CD4-positive, alpha-beta T cell treated with Interleukin-10 for 1 hour (primary cell): ENCODE measurements at regions not wholly inside any gene's neighbourhood (a gene's known extent, or its start where the extent isn't known, plus 50 kb on each side); places are given as distances from the start of the nearest gene placed in this dataset.

Experiments used
- DNase-seq: peaks from one replicate; pipeline ENCODE4 v3.0.0-alpha.2; 2020

DNA sequence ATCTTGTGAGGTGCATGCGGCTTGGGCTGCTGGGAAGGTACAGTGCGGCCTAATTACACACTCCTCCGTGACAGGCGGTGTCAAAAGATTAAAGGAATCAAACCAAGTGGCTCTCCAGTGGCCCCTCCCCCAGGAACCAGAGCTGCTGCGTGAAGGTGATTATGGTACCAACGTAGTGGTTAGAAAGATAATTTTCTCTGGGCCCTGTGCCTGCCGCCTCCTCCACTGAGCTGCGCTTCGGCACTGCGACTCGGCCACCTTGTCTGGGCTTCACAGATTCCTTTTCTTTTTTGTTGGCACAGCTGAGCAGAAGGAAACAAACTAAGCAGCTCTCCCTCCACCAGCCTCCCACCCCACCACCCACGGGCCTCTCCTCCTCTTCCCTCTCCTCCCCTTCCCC, 113.2 kb upstream of the SDK2 start:
- DNase-seq = no peak

DNA sequence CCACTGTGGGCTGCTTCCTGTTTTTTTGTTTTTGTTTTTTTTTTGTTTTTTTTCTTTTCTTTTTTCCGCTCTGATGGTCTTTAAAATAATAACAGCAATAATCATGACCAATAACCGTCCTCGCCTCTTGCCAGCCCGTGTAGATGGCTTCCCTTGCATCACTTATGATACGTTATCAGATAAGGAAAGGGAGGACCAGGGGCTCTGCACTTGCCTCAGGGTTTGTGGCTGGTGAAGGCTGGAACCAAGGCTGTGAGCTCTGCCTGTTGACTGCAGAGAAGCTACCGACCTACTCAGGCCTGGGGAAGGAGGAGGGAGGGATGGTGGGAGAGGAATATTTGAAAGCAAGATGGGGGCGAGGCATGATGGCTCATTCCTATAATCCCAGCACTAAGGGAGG, 114.0 kb upstream of the SDK2 start:
- no peak for DNase-seq

DNA sequence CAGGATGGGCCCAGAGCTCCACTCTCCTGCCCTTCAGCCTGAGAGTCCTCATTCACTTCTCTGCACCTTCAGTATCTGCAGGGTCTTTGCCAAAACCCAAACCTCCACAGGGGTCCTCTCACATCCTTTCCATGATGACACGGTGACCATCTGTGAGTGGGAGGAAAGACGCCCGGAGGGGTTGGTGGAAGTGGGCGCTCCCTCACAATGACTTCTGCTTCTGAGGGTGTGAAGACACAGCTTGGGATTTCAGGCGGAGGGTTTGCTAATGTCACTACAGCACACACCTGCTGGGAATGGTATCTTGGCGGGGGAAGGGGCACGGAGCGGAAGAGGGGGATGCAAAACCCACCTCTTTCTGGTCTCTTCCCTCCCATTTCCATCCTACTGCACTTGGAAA, 115.1 kb upstream of the SDK2 start:
- no peak for DNase-seq

DNA sequence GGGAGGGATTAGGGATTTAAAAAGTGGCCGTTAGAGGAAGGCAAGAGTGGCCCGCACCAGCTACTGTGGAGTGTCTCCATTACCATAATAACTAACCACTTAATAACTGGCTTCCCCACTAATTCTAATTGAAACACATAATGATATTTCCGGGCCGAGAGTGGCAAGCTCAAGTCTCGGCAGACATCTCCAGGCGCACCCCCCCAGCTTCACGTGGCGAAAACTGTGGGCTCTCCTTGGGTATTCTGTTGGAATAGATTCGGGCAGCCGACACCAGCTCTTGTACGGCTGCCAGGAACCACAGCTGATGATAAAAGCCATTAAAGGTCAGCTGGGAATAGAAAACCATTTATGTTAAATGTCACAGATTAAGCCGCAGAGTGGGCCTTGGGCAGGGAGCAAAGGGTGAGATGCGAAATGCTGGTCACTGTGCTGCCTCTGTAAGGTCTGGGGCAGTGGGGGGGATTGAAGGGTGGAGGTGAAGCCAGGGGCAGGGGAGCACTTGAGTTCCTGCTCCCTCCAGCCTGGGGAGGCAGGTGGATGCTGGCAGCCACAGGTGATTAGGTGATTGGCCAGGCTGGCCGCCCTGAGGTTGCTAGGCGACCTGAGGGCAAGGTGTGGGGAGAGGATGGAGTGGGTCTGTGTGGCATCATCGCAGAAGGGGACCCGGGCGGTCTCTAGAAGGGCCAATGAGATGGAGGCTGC, 115.6 kb upstream of the SDK2 start:
- no peak for DNase-seq

DNA sequence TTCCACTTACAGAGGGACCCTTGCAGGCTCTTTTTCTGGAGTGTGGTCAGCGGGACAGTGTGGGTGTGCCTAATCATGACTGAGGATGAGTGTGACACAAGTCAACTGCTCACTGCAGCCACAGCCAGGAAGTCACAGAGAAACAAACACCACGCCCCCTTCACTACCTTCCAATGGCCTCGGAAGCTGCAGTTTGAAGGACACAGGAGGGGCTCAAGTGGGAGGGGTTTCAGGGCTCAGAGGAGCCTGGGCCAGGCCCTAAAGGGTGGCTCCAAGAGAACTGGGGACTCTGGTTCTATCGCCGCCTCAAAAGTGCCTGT, 116.2 kb upstream of the SDK2 start:
- DNase-seq = no peak

DNA sequence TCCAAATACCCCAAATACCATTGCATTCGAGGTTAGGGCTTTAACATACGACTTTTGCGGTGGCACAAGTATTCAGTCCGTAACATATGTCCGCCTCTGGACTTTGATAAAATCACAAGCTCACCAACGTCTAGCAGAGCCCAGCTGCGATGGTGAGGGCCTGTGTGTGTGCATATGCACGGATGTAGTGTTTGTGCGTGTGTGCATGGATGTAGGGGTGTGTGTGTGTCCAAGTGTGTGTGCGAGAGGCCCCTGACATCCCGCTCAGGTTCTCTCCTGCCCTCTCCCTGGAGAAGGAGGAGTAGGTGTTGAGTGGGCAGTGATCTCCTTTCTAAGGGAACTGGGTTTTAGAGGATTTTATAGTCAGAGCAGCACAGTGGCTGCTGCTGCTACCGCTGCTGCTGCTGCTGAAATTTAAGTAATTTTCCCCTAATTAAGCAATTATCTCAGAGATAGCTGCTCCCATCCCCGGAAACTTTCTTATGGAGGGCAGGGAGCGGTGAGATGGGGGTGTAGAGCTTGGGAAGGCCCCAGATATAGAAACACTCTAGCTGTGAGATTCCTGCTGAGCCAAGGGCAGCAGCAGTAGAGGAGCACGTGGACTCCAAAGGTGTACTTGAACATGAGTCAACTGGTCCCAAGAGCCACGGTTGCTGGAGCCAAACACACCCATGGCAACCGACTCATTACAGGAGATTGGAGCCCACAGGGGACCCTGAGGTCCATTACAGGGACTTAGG, 121.7 kb upstream of the SDK2 start:
- no peak for DNase-seq

DNA sequence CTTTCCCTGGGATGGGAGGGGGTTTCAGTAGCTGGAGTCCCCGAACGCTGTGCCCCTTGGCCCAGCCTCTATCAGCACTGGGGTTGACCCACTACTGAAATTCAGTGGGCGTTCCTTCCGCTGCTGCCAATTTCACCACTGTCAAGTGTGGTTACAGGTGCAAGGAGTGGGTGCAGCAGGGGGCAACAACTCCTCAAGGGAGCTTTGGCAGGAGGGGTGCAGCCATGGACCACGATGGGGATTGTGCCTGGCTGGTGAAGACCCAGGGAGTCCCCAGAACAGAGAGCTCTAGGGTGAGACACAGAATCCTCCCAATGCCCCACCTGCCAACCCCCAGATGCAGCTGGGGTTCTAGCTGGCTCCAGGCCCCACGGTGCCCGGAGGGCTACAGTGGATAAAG, 123.5 kb upstream of the SDK2 start:
- no peak for DNase-seq

DNA sequence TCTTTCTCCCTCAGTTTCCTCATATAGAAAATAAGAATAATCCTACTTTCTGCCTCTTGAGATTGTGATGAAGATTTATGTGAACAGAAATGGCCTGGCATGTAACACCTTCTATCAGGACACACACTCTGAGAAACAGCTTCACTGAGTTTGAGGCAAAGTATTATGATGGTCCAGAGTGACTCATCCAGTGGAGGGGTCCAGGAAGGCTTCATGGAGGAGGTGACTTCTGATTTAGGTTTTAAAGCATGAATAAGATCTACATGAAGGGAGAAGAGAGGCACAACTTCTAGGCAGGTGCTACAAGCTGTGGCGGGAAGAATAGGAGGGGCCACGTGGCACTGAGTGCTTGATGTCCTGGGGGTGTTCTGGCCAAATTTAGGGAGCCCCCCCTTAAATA, 124.4 kb upstream of the SDK2 start:
- DNase-seq = no peak

DNA sequence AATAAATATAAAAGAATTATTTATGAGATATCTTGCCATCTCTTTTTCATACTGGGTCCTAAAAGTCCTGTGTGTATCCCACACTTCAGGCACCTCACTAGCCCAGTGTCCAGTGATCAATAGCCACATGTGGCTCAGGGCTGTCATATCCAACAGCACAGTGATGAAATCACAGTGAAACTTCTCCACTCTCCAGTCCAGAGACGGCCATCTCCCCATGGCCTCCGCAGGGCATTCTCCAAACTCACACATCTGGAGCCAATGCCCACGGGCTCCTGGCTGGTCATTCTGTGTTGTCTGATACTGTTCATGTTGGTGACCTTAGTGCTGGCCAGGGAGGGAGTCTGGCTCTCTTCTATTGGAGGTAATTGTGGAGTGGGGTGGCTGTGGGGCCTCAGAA, 125.2 kb upstream of the SDK2 start:
- DNase-seq = no peak

DNA sequence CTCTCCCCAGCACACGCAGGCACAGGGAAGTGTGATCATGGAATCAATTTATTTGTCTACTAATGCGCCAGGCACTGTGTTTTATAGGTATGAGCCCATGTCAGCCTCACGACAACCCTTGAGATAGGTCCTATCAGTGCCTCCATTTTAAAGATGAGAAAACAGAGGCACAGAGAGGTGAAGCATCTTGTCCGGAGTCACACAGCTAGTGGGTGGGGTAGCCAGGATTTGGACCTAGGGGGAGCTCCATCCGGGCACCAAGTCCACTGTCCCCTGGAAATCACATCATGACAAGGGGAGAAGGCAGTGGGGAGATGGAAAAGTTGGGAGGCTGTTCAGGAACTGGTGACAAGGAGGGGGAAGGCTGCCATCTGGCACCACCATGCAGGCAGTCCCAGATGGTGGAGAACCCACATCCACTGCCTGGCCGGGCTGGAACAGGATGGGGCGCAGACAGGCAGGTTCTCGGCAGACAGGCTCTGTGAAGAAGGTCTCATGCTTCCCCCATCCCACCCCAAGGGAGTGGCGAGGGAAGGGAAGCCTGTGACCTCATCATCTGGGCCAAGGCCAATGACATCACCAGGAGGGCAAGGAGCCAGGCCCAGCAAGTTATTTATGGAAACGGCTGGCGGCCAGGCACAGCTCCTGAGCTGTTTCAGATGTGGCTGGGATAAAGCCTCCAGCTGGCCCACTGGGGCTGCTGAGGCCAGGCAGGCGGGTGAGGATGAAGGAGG, 126.0 kb upstream of the SDK2 start:
- no peak for DNase-seq

DNA sequence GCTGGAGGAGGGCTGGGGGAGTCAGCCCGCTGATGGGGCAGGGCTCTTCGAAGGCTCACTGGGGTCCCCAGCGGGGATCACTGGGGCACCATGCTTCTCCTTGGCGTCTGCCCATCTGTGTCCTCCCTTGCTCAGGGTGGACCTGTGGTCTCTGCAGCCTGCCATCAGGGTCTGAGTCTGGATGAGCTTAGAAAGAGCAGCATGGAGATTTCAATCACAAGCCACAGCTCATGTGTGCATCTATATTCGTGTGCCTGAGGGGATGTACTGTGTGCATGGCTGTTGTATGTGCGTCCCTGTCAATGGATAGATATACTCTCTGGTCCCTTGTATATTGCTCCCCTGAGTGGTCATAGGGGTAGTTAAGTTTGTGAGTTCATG, 126.6 kb upstream of the SDK2 start:
- DNase-seq = no peak

DNA sequence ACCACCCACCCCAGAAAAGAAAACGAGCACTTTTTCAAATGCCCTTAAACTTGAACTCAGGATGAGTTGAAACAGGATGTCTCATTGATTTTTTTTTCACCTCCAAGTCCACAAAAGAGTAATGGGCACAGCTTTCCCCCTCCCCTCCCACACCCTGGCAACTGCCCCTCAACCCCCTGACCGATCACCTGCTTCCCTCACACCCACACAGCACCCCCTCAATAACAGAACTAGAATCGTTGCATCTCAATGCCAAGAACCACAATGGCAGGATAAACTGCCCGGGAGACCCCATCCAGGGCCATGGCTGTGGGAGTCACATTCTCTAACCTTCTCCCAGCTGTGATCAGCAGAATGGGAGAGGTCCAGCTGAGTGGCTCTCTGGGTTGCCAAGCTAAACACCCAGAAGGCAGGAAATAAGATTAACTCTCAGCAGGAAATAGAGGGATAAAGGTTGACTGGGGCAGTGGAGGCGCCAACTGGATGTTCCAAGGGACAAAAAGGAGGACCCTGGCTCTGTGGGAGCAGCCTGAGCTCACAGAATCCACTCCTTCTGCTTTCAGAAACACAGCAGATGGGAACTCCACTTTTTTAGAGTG, 128.0 kb upstream of the SDK2 start:
- DNase-seq = no peak

DNA sequence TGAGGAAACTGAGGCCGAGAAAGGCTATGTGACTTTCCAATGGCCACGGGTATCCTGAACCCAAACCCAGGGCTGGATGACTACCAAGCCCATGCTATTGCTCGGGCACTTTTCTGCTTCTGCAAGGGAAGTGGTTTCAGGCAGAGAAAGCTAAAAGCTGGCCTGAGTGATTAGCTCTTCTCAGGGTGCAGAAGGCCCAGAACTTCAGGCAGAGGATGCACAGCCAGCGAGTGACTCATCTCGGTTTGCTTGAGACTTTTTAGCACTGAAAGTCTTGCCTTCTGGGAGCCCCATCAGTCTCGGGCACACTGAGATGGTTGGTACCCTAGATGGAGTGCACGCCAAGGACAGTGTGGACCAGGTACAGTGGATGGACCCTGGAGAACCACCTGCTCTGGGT, 129.5 kb upstream of the SDK2 start:
- DNase-seq = no peak

DNA sequence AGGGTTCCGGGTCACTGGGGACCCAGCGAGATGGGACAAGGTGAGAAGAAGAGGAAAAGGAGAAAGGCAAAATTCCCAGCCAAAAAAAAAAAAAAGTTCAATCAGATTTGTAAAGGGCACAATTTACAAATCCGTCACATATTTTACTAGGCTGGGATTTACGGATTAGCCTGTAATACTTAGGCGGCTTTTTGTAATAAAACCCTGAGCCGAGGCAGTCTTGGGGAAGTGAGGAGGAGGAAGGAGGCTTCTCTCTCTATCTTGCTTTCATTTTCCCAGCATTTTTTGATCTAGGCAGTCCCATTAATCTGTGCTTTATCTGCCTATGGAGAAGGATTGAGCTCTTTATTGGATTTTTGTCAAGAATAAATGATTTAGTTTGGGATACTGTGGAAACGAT, 130.6 kb upstream of the SDK2 start:
- DNase-seq = no peak

DNA sequence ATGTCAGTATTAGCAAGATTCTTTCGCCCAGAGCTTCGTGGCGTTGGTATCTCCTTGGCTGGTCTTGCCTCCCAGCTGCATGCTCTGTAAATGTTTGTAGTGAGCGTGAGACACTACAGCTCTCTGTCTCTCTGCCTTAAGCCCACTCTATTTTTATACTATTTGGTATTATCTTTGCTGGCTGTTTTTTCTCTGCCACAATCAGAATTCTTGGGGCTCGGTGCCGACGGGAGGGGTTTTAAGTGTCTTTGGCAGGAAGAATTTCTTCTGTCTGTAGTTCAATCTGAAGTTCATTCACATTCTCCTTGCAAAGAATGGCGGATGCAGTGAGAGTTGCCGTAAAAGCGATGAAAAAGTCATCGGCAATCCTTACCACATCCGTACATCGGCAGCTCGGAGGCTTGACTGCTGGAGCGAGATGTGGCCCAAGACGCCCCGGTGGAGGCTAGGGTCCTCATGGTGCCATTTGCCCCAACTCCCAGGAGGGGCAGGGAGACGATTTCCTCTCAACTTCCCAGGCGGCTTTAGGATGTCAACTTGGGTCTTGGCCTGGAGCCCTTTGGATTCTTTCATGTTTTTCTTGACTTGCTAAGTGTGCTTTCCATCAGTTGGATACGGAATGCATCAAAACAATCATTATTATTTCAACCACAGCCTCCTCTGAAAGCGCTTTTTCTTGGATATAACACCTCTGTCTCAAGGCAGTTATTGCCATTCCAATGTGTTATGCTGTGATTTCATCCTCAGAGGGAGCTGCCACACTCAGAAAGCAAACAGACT, 132.3 kb upstream of the SDK2 start:
- no peak for DNase-seq

DNA sequence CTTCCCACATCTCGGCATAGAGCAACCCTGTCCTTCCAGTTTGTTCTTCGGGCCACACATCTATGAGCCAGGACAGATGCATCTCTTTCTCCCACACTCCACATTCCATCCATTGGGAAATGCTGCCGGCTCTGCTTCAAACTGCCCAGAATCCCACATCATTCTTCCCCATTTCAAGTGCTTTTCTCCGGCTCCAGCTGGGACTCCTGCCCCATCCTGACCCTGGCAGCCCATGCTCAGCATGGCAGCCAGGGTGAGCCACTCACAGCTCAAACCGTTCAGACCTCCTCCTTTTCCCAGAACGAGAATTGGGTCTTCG, 132.8 kb upstream of the SDK2 start:
- no peak for DNase-seq

DNA sequence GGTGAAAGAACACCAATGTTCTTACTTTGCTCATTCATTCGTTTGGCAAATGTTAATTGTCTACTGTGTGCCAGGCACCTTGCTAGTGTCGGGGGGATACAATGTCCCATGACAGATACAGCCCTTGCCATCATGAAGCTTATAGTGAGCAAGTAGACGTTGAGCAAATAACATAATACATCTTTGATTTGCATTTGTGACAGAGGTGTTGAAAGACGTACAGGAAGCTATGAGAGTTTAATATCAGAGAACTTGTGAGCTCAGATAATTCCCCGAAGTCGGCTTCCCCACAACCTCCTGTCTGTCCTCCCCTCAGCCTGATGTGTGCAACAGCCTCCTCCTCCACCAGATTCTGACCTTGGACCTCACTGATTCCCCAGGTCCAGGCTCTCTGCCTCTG, 138.0 kb upstream of the SDK2 start:
- no peak for DNase-seq

DNA sequence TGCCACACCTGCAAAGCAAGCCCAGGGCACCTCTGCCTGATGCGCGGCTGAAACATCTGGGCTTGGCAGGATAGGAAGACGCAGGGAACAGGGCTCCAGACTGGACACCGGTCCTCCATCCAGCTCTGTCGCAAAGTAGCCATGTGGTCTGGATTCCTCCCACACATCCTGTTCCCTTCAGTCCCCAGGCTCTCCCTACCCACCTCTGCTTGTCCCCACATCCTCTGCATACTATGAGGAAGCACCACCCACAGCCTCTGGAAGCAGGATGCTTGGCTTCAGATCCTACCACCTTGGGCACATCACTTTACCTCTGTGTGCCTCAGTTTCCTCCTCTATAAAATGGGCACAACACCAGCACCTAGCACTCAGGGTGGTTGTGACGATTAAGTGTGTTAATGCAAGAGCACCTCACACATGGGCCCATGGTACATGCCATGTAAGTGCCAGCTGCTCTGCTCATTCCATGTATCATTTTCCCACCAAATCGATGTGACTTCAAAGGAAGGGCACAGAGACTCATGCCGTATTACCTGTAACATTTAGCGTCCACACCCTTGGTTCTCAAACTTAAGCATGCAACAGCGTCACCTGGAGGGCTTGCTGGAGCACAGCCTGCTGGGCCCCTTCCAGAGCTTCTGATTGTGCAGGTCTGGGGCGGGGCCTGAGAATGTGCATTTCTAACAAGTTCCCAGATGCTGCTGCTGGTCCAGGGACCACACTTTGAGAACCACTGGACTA, 138.6 kb upstream of the SDK2 start:
- no peak for DNase-seq

DNA sequence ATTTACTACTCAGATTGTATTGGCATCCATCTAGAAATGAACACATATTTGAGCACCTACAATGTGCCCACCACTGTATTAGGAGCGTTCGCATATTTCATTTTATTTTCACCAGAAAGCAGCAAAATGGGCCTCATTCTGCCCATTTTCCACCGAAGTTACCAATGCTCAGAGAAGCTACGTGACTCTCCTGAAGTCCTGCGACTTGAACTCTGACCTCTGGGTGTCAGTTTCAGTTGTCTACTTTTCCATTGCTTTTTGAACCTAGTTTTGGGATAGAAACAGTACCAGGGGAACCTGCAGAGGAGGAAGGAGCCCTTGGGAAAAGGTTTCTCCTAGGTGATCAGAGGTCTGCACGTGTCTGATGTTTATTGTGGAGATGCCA, 139.1 kb upstream of the SDK2 start:
- DNase-seq = no peak

DNA sequence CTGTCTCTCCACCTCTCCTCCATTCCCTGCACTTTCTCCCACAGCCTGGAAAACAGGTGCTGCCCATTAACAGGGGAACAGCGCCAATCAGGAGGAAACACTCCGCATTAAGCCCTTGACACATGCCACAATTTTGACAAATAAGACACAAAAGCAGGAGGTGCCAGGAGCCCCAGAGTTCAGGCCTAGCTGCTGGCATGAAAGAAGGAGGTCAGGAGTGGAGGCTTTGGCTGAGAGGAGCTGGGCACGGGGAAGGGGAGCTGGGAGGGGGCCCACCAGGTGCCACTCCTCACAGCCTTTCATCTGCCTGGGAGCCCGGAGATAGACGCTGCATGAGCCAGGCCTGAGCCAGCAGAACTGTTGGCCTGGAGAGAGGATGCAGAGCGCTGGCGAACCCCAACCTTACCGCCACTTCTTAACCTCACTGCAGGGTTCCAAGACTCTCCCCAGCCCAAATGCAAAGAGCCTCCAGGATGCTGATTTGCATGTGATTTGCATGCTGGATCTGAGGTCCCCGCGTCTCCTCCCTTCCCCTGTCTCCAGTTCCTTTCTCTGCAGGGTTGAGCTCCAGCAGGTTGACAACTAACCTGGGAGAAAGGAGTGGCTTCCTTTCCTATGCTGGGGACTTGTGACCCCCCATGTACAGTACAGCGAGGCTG, 139.8 kb upstream of the SDK2 start:
- DNase-seq = no peak

DNA sequence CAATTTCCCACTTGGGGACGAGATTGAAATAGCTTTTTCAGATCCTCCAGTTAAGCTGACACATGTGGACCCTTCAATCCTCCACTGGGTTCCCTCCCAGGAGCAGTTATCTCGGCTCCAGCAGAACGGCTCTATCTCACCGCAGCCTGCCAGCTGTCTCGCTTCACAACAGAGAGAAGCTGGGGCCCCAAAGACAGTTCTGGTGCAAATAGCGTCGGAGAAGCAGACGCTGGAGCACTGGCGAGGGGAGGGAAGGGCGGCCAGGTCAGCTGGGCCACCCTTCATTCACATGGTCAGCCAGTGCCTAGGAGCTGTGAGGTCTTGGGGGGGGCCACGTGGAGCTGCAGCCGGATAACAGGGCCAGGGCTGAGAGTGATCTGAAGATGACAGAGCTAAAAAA, 141.3 kb upstream of the SDK2 start:
- DNase-seq = no peak
